H9 (cell line): ENCODE measurements at regions not wholly inside any gene's neighbourhood (a gene's known extent, or its start where the extent isn't known, plus 50 kb on each side); places are given as distances from the start of the nearest gene placed in this dataset.
"Not testable (repeated sequence)": the region's sequence is repeated elsewhere in the genome, so short reads cannot be mapped to it uniquely, and the experiment has no call there.

Experiments used
- DNase-seq: peaks from one replicate; pipeline ENCODE4 v3.0.0-alpha.2; 2017
- H2AFZ ChIP-seq: one replicate; pipeline ENCODE4 v1.6.1; 2013; ENCODE audit warnings: mild to moderate bottlenecking, low read length, control low read depth, moderate library complexity
- H2AK5ac ChIP-seq: 2 replicates; pipeline ENCODE4 v1.6.1; 2013; ENCODE audit warnings: low read length, control low read depth, mixed read lengths; ENCODE audit not compliant: insufficient read length
- H2BK120ac ChIP-seq: one replicate; pipeline ENCODE4 v1.6.1; 2013; ENCODE audit warnings: low read depth, mild to moderate bottlenecking, low read length, control low read depth, inconsistent platforms; ENCODE audit not compliant: poor library complexity, severe bottlenecking
- H2BK12ac ChIP-seq: 2 replicates; pipeline ENCODE4 v1.6.1; 2013; ENCODE audit warnings: low read length, control low read depth, mixed read lengths, low read depth; ENCODE audit not compliant: insufficient read length
- H2BK15ac ChIP-seq: 2 replicates; pipeline ENCODE4 v1.6.1; 2013; ENCODE audit warnings: low read depth, low read length, control low read depth
- H2BK20ac ChIP-seq: one replicate; pipeline ENCODE4 v1.6.1; 2013; ENCODE audit warnings: low read depth, mild to moderate bottlenecking, low read length, control low read depth, inconsistent platforms; ENCODE audit not compliant: poor library complexity, severe bottlenecking
- H2BK5ac ChIP-seq: 2 replicates; pipeline ENCODE4 v1.6.1; 2013; ENCODE audit warnings: low read length, control low read depth, mixed read lengths; ENCODE audit not compliant: insufficient read length
- H3K14ac ChIP-seq: 2 replicates; pipeline ENCODE4 v1.6.1; 2013; ENCODE audit warnings: low read length, control low read depth; ENCODE audit not compliant: insufficient read depth
- H3K18ac ChIP-seq: 2 replicates; pipeline ENCODE4 v1.6.1; 2013; ENCODE audit warnings: low read depth, mild to moderate bottlenecking, mixed read lengths, low read length, control low read depth; ENCODE audit not compliant: insufficient read length
- H3K23ac ChIP-seq: 2 replicates; pipeline ENCODE4 v1.6.1; 2013; ENCODE audit warnings: low read length, control low read depth, mixed read lengths, low read depth; ENCODE audit not compliant: insufficient read length
- H3K23me2 ChIP-seq: 2 replicates; pipeline ENCODE4 v1.6.1; 2013; ENCODE audit warnings: low read depth, mild to moderate bottlenecking, mixed read lengths, low read length, control low read depth; ENCODE audit not compliant: insufficient read length, poor library complexity, severe bottlenecking
- H3K27ac ChIP-seq: 2 replicates; pipeline ENCODE4 v1.5.1; 2013; ENCODE audit warnings: low read length, control low read depth, mixed read lengths, low read depth; ENCODE audit not compliant: insufficient read length
- H3K27me3 ChIP-seq: 2 replicates; pipeline ENCODE4 v1.6.1; 2013; ENCODE audit warnings: low read length, control low read depth, inconsistent platforms; ENCODE audit not compliant: insufficient read depth
- H3K4ac ChIP-seq: 2 replicates; pipeline ENCODE4 v1.6.1; 2013; ENCODE audit warnings: low read depth, mild to moderate bottlenecking, control low read depth, inconsistent platforms, low read length, moderate library complexity
- H3K4me1 ChIP-seq: 2 replicates; pipeline ENCODE4 v1.6.1; 2013; ENCODE audit warnings: low read length, control low read depth, inconsistent platforms; ENCODE audit not compliant: insufficient read depth
- H3K4me2 ChIP-seq: 2 replicates; pipeline ENCODE4 v1.6.1; 2013; ENCODE audit warnings: low read length, control low read depth, mixed read lengths; ENCODE audit not compliant: insufficient read length, insufficient read depth
- H3K56ac ChIP-seq: 2 replicates; pipeline ENCODE4 v1.6.1; 2013; ENCODE audit warnings: low read depth, mild to moderate bottlenecking, mixed read lengths, low read length, control low read depth; ENCODE audit not compliant: insufficient read length
- H3K79me1 ChIP-seq: 2 replicates; pipeline ENCODE4 v1.6.1; 2013; ENCODE audit warnings: low read depth, mild to moderate bottlenecking, moderate library complexity, low read length, control low read depth, inconsistent platforms; ENCODE audit not compliant: insufficient read depth, poor library complexity, severe bottlenecking
- H3K79me2 ChIP-seq: 2 replicates; pipeline ENCODE4 v1.6.1; 2013; ENCODE audit warnings: low read length, control low read depth, inconsistent platforms; ENCODE audit not compliant: insufficient read depth
- H3K9ac ChIP-seq: 2 replicates; pipeline ENCODE4 v1.6.1; 2013; ENCODE audit warnings: low read length, control low read depth, mixed read lengths; ENCODE audit not compliant: insufficient read length; ENCODE audit errors: extremely low read depth
- H3K9me3 ChIP-seq: one replicate; pipeline ENCODE4 v1.6.1; 2013; ENCODE audit warnings: low read depth, low read length, inconsistent platforms; ENCODE audit not compliant: control insufficient read depth
- H3T11ph ChIP-seq: one replicate; pipeline ENCODE4 v1.6.1; 2013; ENCODE audit warnings: mild to moderate bottlenecking, low read length, control low read depth, inconsistent platforms
- H4K20me1 ChIP-seq: one replicate; pipeline ENCODE4 v1.6.1; 2013; ENCODE audit not compliant: control insufficient read depth, insufficient read length, insufficient read depth
- H4K5ac ChIP-seq: 2 replicates; pipeline ENCODE4 v1.6.1; 2013; ENCODE audit warnings: low read depth, mild to moderate bottlenecking, mixed read lengths, low read length, control low read depth; ENCODE audit not compliant: insufficient read length
- H4K8ac ChIP-seq: replicated peaks from 2 replicates; pipeline ENCODE4 v1.6.1; 2013; ENCODE audit warnings: low read length, control low read depth, mixed read lengths, low read depth; ENCODE audit not compliant: insufficient read length
- H4K91ac ChIP-seq: 2 replicates; pipeline ENCODE4 v1.6.1; 2013; ENCODE audit warnings: low read depth, mild to moderate bottlenecking, moderate library complexity, mixed read lengths, low read length, control low read depth; ENCODE audit not compliant: insufficient read length
- H3K27ac Mint-ChIP-seq, 3 experiments: 2 replicates in 2 of 3; 3 replicates in 1 of 3; pipeline ENCODE4 v1.8.0; 2020 to 2021; ENCODE audit warnings: mixed read lengths in 3 of 3, mild to moderate bottlenecking in 1 of 3, moderate library complexity in 1 of 3
- H3K27me3 Mint-ChIP-seq: 2 replicates; pipeline ENCODE4 v1.8.0; 2021; ENCODE audit warnings: low read depth, mild to moderate bottlenecking, moderate library complexity, mixed read lengths
- H3K36me3 Mint-ChIP-seq, 3 experiments: 2 replicates in 2 of 3; 3 replicates in 1 of 3; pipeline ENCODE4 v1.8.0; 2020 to 2021; ENCODE audit warnings: low read depth in 3 of 3, mixed read lengths in 3 of 3; ENCODE audit not compliant: insufficient read depth in 1 of 3
- H3K4me1 Mint-ChIP-seq, 2 experiments: 2 replicates each; pipeline ENCODE4 v1.8.0; 2020; ENCODE audit warnings: mixed read lengths in 2 of 2
- H3K4me3 Mint-ChIP-seq, 2 experiments: 2 replicates in 1 of 2; 3 replicates in 1 of 2; pipeline ENCODE4 v1.8.0; 2020 to 2021; ENCODE audit warnings: mild to moderate bottlenecking in 2 of 2, mixed read lengths in 2 of 2, moderate library complexity in 1 of 2
- H3K9me3 Mint-ChIP-seq, 2 experiments: 2 replicates in 1 of 2; 3 replicates in 1 of 2; pipeline ENCODE4 v1.8.0; 2020; ENCODE audit warnings: mild to moderate bottlenecking in 2 of 2, mixed read lengths in 2 of 2, moderate library complexity in 1 of 2
- WGBS: extraction: QIAGEN DNeasy Blood & Tissue Kit; methylation state at CpG from one replicate; pipeline ENCODE4 v1.1.7; 2013; ENCODE audit warnings: missing lambda C conversion rate, low lambda C conversion rate, mixed read lengths; ENCODE audit not compliant: insufficient read length; ENCODE audit errors: extremely low coverage; 5-methylcytosine and 5-hydroxymethylcytosine counted together

DNA sequence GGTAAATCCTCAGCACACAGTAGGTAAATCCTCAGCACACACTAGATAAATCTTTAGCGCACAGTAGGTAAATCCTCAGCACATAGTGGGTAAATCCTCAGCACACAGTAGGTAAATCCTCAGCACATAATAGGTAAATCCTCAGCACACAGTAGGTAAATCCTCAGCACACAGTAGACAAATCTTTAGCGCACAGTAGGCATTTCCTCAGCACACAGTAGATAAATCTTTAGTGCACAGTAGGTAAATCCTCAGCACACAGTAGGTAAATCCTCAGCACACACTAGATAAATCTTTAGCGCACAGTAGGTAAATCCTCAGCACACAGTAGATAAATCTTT, 102.0 kb downstream of the MICALL2 start:
- not testable (repeated sequence) for H2AK5ac ChIP-seq, H2BK20ac ChIP-seq, H4K20me1 ChIP-seq, H3K36me3 Mint-ChIP-seq, H3K23ac ChIP-seq, H3K79me2 ChIP-seq, H3K4me2 ChIP-seq, H3K4ac ChIP-seq, H4K8ac ChIP-seq, H2BK15ac ChIP-seq, H2AFZ ChIP-seq, H3T11ph ChIP-seq, H3K4me3 Mint-ChIP-seq, H3K79me1 ChIP-seq, H3K18ac ChIP-seq, H3K14ac ChIP-seq, H3K27ac Mint-ChIP-seq, H3K27ac ChIP-seq, H3K9ac ChIP-seq, H4K5ac ChIP-seq, H3K56ac ChIP-seq, H3K4me1 Mint-ChIP-seq, H3K23me2 ChIP-seq, H3K27me3 Mint-ChIP-seq, H3K27me3 ChIP-seq, H2BK120ac ChIP-seq, H2BK5ac ChIP-seq, H2BK12ac ChIP-seq, H3K4me1 ChIP-seq, H4K91ac ChIP-seq, H3K9me3 ChIP-seq, DNase-seq, H3K9me3 Mint-ChIP-seq
- WGBS: no CpG with 5 or more reads among the region's 3 CpGs
